LHCN-M2 (cell line): ENCODE measurements at regions not wholly inside any gene's neighbourhood (a gene's known extent, or its start where the extent isn't known, plus 50 kb on each side); places are given as distances from the start of the nearest gene placed in this dataset.

Experiments
- DNase-seq: peaks from one replicate; pipeline ENCODE4 v3.0.0-alpha.2; 2012; ENCODE audit warnings: low read depth

DNA sequence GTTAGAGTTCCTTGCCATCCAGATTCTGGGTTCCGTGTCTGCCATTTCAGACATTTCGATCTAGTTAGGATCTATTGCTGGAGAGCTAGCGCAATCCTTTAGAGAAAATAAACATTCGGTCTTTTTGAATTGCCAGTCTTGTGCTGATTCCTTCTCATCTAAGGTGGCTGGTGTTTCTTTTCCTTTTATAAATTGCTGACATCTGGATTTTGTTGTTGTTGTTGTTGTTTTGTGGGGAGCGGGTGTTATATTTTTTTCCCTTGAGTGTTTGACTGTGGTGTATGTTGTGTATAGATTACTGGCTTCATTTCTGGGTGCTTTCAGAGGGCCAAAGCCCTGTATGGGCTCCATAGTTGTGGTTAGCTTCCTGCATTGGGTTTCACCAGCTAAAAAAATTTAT is 128.5 kb upstream of the LRP1B start:
- DNase-seq = no peak

DNA sequence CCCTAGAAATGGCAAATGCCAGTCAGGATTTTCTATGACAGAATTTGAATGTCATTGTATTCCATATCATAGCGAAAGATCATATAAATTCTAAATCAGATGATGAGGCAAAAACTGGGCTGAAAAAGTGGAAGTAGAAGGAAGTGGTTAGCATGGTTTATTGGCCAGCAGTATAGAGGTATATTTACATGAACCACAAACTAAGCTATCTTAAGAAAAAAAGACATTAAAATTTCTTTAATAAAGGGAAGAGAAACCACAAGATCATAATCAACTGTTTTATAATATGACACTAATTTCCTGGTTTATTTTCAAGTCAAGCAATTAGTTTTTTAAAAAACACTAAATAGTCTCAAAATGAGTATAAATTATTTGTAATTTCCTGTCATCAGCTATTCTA is 123.2 kb upstream of the LRP1B start:
- DNase-seq = no peak

DNA sequence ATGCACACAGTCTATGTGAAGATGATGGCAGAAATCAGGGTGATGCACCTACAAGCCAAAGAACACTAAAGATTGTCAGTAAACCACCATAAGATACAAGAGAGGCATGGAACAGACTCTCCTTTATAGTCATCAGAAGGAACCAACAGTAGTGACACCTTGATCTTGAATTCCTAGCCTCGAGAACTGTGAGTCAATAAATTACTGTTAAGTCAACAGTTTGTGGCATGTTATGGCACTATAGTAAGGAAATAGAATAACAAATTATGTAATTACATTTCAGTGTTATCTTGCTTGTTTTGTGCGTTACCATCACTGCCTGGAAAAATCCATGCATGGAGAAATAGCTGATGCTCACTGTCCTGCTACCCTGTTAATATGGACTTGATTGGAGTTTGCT is 110.2 kb upstream of the LRP1B start:
- no peak for DNase-seq

DNA sequence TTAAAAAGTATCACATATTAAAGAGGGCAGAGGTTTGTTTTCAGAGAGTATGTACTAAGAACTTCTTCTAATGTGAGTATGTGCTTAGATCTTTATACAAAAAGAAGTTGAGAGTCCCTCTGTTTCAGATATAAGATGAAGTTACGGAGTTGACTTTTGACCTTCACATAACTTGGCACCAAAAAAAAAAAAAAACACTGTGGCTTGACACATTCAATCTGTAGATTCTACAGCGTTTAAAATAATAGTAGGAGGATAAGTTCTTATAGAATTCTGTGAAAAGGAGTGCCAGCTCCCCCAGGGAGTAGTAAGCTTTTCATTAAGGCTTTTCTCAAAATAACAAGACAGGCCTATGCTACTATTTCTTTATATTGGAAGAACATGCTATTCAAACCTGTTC is 105.4 kb upstream of the LRP1B start:
- DNase-seq = no peak

DNA sequence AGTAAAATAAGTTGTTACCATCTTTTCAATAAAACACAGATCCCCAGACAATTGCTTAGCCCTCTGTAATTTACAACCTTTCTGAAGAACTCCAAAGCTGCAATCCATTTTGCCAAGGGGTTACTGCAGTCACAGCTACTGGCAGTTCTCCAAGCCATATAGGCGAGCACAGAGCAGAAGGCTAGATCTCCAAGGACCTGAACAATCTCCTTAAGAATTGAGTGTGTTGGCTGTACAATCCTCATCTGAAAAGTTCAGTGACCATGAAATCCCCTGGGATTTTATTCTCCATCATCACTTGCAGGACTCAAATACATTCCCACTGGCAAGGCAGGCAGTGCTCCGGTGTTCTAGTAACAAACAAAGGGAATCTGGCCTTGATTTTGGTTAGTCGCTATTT is 103.9 kb upstream of the LRP1B start:
- DNase-seq = no peak

DNA sequence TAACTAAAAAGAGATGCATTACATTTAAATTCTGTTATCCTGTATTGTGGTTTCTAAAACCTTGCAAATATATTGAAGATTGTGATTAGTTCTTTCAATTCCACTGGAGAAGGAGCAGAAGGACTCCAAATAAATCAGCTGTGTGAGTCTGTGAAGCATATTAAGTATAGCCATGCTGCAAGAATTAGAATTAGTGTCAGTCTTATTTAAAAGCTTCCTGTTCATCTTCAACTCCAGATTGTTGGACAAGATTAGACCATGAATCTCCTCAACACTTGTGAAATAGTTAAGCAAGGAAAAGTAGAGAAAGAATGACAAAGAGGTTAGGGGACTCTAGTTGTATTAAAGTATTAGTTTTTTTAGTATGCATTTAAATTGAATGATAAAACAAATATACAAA is 92.5 kb upstream of the LRP1B start:
- DNase-seq = no peak

DNA sequence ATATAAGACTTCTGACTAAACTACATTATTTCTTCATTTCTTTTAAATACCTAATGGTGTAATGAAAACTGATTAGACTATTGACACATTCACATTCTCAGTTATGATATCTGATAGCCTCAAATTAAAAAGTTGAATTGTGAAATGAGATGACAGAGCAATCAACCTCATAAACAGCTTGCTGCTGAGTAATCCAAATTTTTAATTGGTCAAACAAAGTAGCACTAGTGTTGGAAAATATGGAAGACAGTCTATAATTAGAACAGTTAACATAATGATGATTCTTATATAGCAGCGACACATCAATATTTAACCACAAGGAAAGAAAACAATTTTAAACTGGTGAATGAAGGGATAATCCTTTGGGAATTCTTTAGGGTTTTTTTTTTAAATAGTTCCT is 91.9 kb upstream of the LRP1B start:
- no peak for DNase-seq

DNA sequence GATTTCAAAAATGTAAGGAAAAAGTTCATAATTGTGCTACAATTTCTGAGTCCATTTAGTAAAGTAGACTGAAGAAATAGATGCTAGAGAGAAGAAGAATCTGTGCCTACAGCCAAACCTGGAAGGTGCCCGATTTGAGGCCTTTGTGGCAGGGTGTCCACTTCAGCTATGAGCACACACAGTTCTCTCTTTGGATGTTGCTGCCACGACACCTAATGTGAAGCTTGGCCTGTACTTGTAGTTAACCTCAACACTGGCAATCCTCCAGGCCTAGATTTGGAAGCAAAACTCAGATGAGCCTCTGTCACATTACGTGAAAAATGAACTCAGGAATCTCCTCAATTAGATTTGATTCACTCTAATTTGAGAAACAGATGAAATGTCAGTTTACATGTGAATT is 90.1 kb upstream of the LRP1B start:
- no peak for DNase-seq

DNA sequence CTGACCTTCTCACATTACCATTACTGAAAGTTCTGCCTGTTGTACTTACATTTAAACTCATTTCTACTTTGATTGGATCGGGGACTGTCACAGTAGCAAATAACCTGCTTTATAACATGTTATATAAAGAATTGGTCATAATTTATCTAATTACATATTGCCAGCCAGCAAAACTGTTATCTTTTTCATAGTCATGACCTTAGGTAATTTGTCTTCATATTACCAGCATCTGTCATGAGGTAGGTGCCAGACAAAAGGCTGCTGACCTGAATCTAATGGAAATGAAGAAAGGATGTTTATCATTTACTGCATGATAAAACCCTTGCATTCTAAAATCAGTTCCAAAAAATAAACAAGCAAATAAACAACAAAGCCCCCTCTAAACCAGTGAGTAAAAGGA is 89.4 kb upstream of the LRP1B start:
- no peak for DNase-seq

DNA sequence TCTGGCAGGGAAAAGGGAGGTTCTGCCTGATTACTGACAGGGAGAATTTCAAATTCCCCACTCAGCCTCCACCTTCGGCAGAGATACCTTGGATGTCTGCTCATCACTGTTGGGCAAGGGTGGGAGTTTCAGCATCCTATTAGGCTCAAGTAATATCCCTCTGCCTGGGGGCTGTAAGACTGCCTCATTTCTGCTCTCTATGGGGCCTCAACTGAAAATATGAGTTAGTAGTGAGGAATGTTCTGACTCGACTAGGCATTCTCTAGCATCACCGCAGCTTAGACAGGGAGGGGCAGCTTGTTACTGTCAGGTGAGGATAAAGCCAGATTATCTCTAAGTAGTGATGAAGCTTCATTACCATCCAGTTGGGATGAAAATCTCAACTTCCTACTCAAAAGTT is 87.7 kb upstream of the LRP1B start:
- DNase-seq = no peak

DNA sequence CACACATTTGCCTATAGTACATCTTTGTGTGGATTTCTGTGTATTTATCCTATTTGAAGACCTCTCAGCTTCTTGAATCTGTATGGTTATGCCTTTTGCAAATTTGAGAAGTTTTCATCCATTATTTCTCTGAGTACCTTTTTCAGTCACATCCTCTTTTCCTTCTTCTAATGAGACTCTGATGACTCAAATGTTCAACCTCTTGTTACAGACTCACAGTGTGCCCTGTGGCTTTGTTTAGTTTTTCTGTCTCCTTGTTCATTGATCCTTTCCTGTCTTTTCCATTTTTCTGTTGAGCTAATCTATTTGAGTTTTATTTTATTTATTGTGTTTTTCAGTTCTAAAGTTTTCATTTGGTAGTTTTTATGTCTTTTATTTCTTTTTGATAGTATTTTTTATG is 87.0 kb upstream of the LRP1B start:
- DNase-seq = no peak

DNA sequence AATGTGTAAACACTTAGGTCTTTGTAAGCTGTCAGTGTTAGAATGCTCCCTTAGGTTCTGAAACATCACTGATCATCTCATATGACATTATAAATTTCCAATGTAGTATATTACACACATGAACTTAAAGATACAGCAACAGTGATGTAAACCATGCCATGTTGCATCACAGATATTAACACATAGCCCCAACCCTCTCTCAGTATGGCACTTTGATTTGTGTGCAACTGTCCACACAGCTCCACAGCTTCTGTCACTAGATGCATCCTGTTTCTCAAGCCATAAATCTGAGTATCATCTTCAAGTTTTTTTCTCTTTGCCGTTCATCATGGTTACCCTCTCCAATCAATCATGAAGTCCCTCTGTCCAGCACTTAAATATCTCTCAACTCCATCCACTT is 69.2 kb upstream of the LRP1B start:
- no peak for DNase-seq

DNA sequence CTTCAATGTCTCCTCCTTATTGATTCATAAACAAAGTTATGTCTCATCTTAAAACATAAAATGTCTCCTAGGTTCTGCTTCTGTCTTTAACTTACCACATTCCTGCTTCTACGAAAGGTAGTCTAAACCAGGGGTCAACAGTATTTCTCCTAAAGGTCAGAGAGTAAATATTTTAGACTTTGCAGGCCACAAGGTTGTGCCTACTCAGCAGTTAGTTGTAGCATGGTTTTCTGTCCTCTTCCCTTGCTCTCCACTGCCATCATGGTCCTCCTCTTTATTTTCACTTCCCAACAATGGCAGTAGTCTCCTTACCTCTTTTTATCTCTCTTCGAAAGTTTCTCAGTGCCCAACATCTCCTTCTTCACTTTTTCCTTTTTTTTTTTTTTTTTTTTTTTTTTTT is 68.3 kb upstream of the LRP1B start:
- no peak for DNase-seq

DNA sequence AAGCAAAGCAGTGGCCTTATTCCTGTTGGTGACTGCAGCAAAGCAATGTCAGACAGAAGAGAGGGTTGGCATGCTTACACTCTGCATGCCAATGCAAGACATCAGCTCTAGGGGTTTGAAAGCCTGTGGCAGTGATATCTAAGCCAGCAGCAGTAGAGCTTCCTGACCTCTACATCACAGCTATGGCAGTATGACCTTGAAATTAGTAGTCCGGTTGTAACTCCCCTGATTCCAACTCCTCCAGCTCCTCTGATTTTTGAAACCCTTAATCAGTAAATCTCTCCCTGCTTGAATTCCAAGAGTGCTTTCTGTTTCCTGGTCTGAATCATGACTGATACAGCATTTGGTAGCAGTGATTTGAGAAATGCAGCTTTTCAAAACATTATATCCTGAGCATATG is 60.0 kb upstream of the LRP1B start:
- no peak for DNase-seq

DNA sequence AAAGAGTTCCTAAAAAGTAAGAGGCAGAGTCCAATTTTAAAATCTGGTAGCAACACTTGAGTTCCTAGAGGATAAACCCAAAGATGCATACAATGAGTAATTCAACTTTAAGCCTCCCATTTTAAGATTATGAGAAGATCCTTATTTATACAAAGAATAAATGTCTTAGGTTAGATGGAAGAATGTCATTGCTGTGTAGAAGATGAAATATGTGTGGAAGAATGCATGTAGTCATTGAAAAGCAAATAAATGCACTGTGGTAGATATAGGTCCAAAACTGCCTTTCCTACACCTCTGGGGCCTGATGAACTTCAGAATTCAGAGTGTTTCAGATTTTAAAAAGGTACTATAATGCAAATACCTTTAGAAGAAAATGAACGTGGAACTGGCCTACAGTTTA is 58.7 kb upstream of the LRP1B start:
- DNase-seq = no peak

DNA sequence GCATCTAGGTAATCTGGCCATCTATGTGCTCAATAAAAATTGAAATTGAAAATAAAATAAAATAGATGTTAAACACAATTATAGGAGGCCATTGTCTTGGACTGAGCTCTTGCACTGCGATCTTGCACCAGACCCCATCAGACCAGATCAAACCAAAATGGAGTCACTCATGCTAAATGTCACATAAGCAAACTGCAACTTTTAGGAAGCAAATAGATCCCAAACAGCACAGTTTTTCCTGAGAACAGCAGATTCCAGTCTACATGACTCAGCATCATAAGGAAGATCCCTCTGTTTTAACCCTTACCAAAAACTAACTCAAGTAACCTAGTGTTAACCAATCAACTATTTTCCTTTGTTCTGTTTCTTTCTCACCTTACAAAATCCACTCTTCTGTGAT is 57.7 kb upstream of the LRP1B start:
- no peak for DNase-seq

DNA sequence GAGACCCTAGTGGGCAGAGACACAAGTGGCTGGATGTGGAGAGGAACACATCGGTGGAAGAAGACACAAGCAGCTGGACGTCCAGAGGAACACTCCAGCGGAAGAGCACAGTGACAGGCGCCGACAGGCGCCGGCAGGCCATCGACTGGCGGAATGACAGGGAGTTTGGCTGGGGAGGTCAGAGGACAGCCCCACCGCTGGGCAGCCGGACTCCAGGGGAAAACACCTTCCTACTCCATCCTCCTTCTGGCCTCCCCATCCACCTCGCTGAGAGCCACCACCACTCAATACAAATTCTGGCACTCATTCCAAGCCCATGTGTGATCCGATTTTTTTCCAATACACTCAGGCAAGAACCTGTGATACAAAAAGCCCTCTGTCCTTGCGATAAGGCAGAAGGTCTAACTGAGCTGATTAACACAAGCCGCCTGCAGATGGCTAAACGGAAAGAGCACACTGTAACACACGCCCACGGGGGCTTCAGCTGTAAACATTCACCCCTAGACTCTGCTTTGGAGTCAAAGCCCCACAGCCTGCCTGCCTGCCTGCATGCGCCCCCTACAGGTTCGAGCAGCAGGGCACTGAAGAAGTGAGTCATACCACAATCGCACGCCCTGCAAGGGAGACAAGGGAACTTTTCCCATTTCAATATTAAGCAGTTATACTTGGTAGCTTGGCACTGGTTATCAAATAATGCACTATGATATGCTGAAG is 50.2 kb upstream of the LRP1B start:
- no peak for DNase-seq
